GM12878 (cell line): ENCODE measurements at regions not wholly inside any gene's neighbourhood (a gene's known extent, or its start where the extent isn't known, plus 50 kb on each side); places are given as distances from the start of the nearest gene placed in this dataset.

Source experiments
- ATAC-seq: fragments of 200-7000 bp; cut with Tn5 transposase; 3 replicates; pipeline ENCODE4 v1.9.1; 2020; ENCODE audit warnings: mild to moderate bottlenecking, moderate library complexity
- BruUV-seq: library from RNA; stranded (reverse); fragments of 400-500 nt; replicated peaks from 2 replicates; lab custom pipeline; 2021; lab: Mats Ljungman, UMichigan
- CTCF ChIA-PET: fragments of 300-600 bp; sonication (Branson Sonifier 250); formaldehyde crosslinking; extraction: SDS; loops from one replicate; lab custom pipeline; 2021; ENCODE audit warnings: inconsistent platforms; lab: Yijun Ruan, JAX
- POLR2A ChIA-PET: fragments of 350-600 bp; formaldehyde crosslinking; extraction: SDS; loops from one replicate; lab custom pipeline; 2021; ENCODE audit warnings: inconsistent platforms; lab: Charles Lee
- RAD21 ChIA-PET: fragments of 300-600 bp; sonication (Branson Sonifier 250); formaldehyde crosslinking; loops from one replicate; lab custom pipeline; 2023; ENCODE audit warnings: antibody characterized with exemption; ENCODE audit not compliant: unreplicated experiment; lab: Charles Lee
- SMC1A ChIA-PET: fragments of 300-600 bp; sonication (Branson Sonifier 250); formaldehyde crosslinking; loops from one replicate; lab custom pipeline; 2023; ENCODE audit not compliant: unreplicated experiment, uncharacterized antibody; lab: Charles Lee
- DNase-seq: peaks from one replicate; pipeline ENCODE4 v3.0.0-alpha.2; 2011; ENCODE audit warnings: low read depth, low spot score
- FAIRE-seq: peaks from 3 replicates; lab custom pipeline; 2011; peaks lifted over from hg19 to GRCh38; lab: Jason Lieb, UNC
- H2AFZ ChIP-seq: 2 replicates; pipeline ENCODE4 v1.6.0; 2011; ENCODE audit warnings: low read depth, low read length, control low read depth; ENCODE audit not compliant: control insufficient read depth
- H3K27ac ChIP-seq: 2 replicates; pipeline ENCODE4 v1.5.1; 2011; ENCODE audit warnings: control low read depth; ENCODE audit not compliant: control insufficient read depth, insufficient read depth
- H3K27me3 ChIP-seq, 2 experiments: replicated peaks in 1 of 2; 2 replicates each; pipeline versions ENCODE4 v1.6.0 to v1.6.1; 2011; ENCODE audit warnings: low read length in 1 of 2; ENCODE audit not compliant: control insufficient read depth in 2 of 2, insufficient read depth in 2 of 2
- H3K36me3 ChIP-seq, 2 experiments: 2 replicates each; pipeline ENCODE4 v1.5.1; 2011; ENCODE audit warnings: low read length in 1 of 2; ENCODE audit not compliant: control insufficient read depth in 2 of 2, insufficient read depth in 2 of 2
- H3K4me1 ChIP-seq: 2 replicates; pipeline ENCODE4 v1.6.1; 2011; ENCODE audit warnings: mild to moderate bottlenecking, low read length, moderate library complexity, mixed read lengths; ENCODE audit not compliant: control insufficient read depth, insufficient read depth
- H3K4me2 ChIP-seq: 2 replicates; pipeline ENCODE4 v1.6.0; 2011; ENCODE audit warnings: control low read depth; ENCODE audit not compliant: control insufficient read depth, insufficient read depth
- H3K4me3 ChIP-seq: fragments of 200-600 bp; sonication (generic); 2 replicates; pipeline ENCODE4 v1.5.1; 2016
- H3K79me2 ChIP-seq: 2 replicates; pipeline ENCODE4 v1.6.0; 2011; ENCODE audit warnings: low read length; ENCODE audit not compliant: control insufficient read depth, insufficient read depth
- H3K9ac ChIP-seq: 2 replicates; pipeline ENCODE4 v1.8.0; 2011; ENCODE audit warnings: low read length, control low read depth, mixed read lengths; ENCODE audit not compliant: control insufficient read depth, insufficient read depth
- H3K9me3 ChIP-seq: replicated peaks from 3 replicates; pipeline ENCODE4 v1.5.1; 2011; ENCODE audit warnings: mild to moderate bottlenecking, low read length; ENCODE audit not compliant: control insufficient read depth, insufficient read depth
- H4K20me1 ChIP-seq: 2 replicates; pipeline ENCODE4 v1.6.0; 2011; ENCODE audit not compliant: control insufficient read depth, insufficient read depth
- CBX3 ChIP-seq: fragments of 200-600 bp; sonication (generic); IDR thresholded peaks from 2 replicates; pipeline ENCODE4 v1.6.1; 2016; ENCODE audit warnings: low read depth, borderline replicate concordance
- MEF2A ChIP-seq: IDR thresholded peaks from 2 replicates; pipeline ENCODE4 v1.6.1; 2011; ENCODE audit warnings: low read depth, mild to moderate bottlenecking, low read length, moderate library complexity; ENCODE audit not compliant: insufficient read depth
- NFYA ChIP-seq: IDR thresholded peaks from 2 replicates; pipeline ENCODE4 v1.6.1; 2011; ENCODE audit warnings: low read depth, mild to moderate bottlenecking, low read length, improper control_type of control experiment, borderline replicate concordance
- PAX8 ChIP-seq: fragments of 450-650 bp; IDR thresholded peaks from 2 replicates; pipeline ENCODE4 v1.6.1; 2017; ENCODE audit warnings: mild to moderate bottlenecking, moderate library complexity
- SMC3 ChIP-seq: IDR thresholded peaks from 2 replicates; pipeline ENCODE4 v1.6.1; 2011; ENCODE audit warnings: low read length, improper control_type of control experiment, borderline replicate concordance
- SPI1 ChIP-seq: IDR thresholded peaks from 2 replicates; pipeline ENCODE4 v1.6.1; 2011; ENCODE audit warnings: low read depth, mild to moderate bottlenecking, low read length, moderate library complexity, borderline replicate concordance; ENCODE audit not compliant: insufficient read depth
- ZNF207 ChIP-seq: fragments of 450-650 bp; IDR thresholded peaks from 2 replicates; pipeline ENCODE4 v1.6.1; 2014; ENCODE audit warnings: antibody characterized with exemption, mild to moderate bottlenecking, borderline replicate concordance
- ZNF217 ChIP-seq: fragments of 450-650 bp; IDR thresholded peaks from 2 replicates; pipeline ENCODE4 v1.6.1; 2017; ENCODE audit warnings: antibody characterized with exemption, mild to moderate bottlenecking
- WGBS: methylation state at CpG from one replicate; pipeline ENCODE4 v1.1.6; 2016; ENCODE audit warnings: low lambda C conversion rate; ENCODE audit not compliant: insufficient replicate concordance, insufficient coverage; ENCODE audit errors: missing lambda C conversion rate; 5-methylcytosine and 5-hydroxymethylcytosine counted together
- in situ Hi-C: fragments of 300-500 bp; cut with MboI; formaldehyde crosslinking; loops from 9 replicates; pipeline ENCODE4 v1.14.3; 2018; ENCODE audit warnings: mixed read lengths
- intact Hi-C: fragments of 100-400 bp; cut with micrococcal nuclease; formaldehyde crosslinking; loops from one replicate; pipeline ENCODE4 v1.14.2; 2022; ENCODE audit not compliant: unreplicated experiment
- TF ChIP-seq, protein P1 (sequence below): fragments of 450-650 bp; conservative IDR thresholded peaks from 2 replicates; pipeline ENCODE4 v1.6.1; 2017; ENCODE audit warnings: mild to moderate bottlenecking, moderate library complexity
- TF ChIP-seq, protein P2 (sequence below): fragments of 450-650 bp; IDR thresholded peaks from 2 replicates; pipeline ENCODE4 v1.6.1; 2016; ENCODE audit warnings: mild to moderate bottlenecking
- TF ChIP-seq, protein P3 (sequence below): fragments of 450-650 bp; IDR thresholded peaks from 2 replicates; pipeline ENCODE4 v1.6.1; 2018; ENCODE audit warnings: mild to moderate bottlenecking, low read depth, moderate library complexity; ENCODE audit not compliant: partially characterized antibody
- TF ChIP-seq, protein P4 (sequence below): fragments of 450-650 bp; IDR thresholded peaks from 2 replicates; pipeline ENCODE4 v1.6.1; 2017; ENCODE audit warnings: mild to moderate bottlenecking, moderate library complexity
- TF ChIP-seq, protein P5 (sequence below): IDR thresholded peaks from 2 replicates; pipeline ENCODE4 v1.6.1; 2011; ENCODE audit warnings: mild to moderate bottlenecking, low read depth, low read length, moderate library complexity; ENCODE audit not compliant: insufficient replicate concordance

DNA sequence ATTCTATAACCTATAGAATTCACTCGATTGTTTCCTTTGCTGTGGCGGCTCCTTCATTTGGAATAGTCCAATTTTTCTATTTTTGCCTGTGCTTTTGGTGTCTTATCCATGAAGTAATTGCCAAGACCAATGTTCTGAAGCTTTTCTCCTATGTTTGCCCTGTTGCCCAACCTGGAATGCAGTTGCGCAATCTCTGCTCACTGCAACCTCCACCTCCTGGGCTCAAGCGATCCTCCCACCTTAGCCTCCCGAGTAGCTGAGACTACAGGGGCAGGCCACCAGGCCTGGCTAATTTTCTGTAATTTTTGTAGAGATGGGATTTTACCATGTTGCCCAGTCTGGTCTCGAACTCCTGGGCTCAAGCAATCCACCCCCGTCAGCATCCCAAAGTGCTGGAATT, 163.5 kb downstream of the OR2B2 start:
- 73% methylated on average over 7 of the region's 7 CpGs for WGBS
- Histone ChIP-seq H3K4me2 (no peak overlapping the region), H3K9me3 (no peaks in the 10 kb centered on the region), H2AFZ (no peak overlapping the region), H3K4me3 (no peak overlapping the region), H3K4me1 (peaks cover 3% of the 10 kb centered on the region; the same call in 1 of the 2 replicates), H3K27ac (no peak overlapping the region), H4K20me1 (no peaks in the 10 kb centered on the region), H3K79me2 (no peaks in the 10 kb centered on the region), H3K36me3 (no peaks in the 10 kb centered on the region), H3K27me3 (no peaks in the 10 kb centered on the region), H3K9ac (no peak overlapping the region)
- SMC1A ChIA-PET = no interaction called here
- intact Hi-C loops (no loop called here), in situ Hi-C loops (no loop called here)
- BruUV-seq = no TSS peak
- FAIRE-seq = no peak
- DNase-seq = no peak
- CTCF ChIA-PET = interaction anchor here (0.6 to 1.2 kb wide), 2 partner anchors 46 to 70 kb away, joined by 3 to 4 read pairs; no protein-coding TSS in a partner anchor
- TF ChIP-seq, protein P1, sequence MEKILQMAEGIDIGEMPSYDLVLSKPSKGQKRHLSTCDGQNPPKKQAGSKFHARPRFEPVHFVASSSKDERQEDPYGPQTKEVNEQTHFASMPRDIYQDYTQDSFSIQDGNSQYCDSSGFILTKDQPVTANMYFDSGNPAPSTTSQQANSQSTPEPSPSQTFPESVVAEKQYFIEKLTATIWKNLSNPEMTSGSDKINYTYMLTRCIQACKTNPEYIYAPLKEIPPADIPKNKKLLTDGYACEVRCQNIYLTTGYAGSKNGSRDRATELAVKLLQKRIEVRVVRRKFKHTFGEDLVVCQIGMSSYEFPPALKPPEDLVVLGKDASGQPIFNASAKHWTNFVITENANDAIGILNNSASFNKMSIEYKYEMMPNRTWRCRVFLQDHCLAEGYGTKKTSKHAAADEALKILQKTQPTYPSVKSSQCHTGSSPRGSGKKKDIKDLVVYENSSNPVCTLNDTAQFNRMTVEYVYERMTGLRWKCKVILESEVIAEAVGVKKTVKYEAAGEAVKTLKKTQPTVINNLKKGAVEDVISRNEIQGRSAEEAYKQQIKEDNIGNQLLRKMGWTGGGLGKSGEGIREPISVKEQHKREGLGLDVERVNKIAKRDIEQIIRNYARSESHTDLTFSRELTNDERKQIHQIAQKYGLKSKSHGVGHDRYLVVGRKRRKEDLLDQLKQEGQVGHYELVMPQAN = no peak
- TF ChIP-seq, protein P2, sequence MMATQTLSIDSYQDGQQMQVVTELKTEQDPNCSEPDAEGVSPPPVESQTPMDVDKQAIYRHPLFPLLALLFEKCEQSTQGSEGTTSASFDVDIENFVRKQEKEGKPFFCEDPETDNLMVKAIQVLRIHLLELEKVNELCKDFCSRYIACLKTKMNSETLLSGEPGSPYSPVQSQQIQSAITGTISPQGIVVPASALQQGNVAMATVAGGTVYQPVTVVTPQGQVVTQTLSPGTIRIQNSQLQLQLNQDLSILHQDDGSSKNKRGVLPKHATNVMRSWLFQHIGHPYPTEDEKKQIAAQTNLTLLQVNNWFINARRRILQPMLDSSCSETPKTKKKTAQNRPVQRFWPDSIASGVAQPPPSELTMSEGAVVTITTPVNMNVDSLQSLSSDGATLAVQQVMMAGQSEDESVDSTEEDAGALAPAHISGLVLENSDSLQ = no peak
- TF ChIP-seq SPI1 (no peak), NFYA (no peak), SMC3 (no peak), CBX3 (no peak), PAX8 (no peak), ZNF217 (no peak), ZNF207 (no peak), MEF2A (no peak)
- TF ChIP-seq, protein P3, sequence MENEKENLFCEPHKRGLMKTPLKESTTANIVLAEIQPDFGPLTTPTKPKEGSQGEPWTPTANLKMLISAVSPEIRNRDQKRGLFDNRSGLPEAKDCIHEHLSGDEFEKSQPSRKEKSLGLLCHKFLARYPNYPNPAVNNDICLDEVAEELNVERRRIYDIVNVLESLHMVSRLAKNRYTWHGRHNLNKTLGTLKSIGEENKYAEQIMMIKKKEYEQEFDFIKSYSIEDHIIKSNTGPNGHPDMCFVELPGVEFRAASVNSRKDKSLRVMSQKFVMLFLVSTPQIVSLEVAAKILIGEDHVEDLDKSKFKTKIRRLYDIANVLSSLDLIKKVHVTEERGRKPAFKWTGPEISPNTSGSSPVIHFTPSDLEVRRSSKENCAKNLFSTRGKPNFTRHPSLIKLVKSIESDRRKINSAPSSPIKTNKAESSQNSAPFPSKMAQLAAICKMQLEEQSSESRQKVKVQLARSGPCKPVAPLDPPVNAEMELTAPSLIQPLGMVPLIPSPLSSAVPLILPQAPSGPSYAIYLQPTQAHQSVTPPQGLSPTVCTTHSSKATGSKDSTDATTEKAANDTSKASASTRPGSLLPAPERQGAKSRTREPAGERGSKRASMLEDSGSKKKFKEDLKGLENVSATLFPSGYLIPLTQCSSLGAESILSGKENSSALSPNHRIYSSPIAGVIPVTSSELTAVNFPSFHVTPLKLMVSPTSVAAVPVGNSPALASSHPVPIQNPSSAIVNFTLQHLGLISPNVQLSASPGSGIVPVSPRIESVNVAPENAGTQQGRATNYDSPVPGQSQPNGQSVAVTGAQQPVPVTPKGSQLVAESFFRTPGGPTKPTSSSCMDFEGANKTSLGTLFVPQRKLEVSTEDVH = no peak
- TF ChIP-seq, protein P4, sequence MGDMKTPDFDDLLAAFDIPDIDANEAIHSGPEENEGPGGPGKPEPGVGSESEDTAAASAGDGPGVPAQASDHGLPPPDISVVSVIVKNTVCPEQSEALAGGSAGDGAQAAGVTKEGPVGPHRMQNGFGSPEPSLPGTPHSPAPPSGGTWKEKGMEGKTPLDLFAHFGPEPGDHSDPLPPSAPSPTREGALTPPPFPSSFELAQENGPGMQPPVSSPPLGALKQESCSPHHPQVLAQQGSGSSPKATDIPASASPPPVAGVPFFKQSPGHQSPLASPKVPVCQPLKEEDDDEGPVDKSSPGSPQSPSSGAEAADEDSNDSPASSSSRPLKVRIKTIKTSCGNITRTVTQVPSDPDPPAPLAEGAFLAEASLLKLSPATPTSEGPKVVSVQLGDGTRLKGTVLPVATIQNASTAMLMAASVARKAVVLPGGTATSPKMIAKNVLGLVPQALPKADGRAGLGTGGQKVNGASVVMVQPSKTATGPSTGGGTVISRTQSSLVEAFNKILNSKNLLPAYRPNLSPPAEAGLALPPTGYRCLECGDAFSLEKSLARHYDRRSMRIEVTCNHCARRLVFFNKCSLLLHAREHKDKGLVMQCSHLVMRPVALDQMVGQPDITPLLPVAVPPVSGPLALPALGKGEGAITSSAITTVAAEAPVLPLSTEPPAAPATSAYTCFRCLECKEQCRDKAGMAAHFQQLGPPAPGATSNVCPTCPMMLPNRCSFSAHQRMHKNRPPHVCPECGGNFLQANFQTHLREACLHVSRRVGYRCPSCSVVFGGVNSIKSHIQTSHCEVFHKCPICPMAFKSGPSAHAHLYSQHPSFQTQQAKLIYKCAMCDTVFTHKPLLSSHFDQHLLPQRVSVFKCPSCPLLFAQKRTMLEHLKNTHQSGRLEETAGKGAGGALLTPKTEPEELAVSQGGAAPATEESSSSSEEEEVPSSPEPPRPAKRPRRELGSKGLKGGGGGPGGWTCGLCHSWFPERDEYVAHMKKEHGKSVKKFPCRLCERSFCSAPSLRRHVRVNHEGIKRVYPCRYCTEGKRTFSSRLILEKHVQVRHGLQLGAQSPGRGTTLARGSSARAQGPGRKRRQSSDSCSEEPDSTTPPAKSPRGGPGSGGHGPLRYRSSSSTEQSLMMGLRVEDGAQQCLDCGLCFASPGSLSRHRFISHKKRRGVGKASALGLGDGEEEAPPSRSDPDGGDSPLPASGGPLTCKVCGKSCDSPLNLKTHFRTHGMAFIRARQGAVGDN = no peak
- TF ChIP-seq, protein P5, sequence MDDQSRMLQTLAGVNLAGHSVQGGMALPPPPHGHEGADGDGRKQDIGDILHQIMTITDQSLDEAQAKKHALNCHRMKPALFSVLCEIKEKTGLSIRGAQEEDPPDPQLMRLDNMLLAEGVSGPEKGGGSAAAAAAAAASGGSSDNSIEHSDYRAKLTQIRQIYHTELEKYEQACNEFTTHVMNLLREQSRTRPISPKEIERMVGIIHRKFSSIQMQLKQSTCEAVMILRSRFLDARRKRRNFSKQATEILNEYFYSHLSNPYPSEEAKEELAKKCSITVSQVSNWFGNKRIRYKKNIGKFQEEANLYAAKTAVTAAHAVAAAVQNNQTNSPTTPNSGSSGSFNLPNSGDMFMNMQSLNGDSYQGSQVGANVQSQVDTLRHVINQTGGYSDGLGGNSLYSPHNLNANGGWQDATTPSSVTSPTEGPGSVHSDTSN = no peak
- ATAC-seq = no peak
- RAD21 ChIA-PET = no interaction called here
- POLR2A ChIA-PET = no interaction called here
